ENCODE measurements at regions not wholly inside any gene's neighbourhood (a gene's known extent, or its start where the extent isn't known, plus 50 kb on each side); places are given as distances from the start of the nearest gene placed in this dataset.

- TF ChIP-seq POLR2A (IDR thresholded peaks at IDR 0.05; ENCODE audit: low read length) (no peak), CEBPB (IDR thresholded peaks at IDR 0.05) (no peak), CTCF (IDR thresholded peaks at IDR 0.05) (no peak), PBX3 (IDR thresholded peaks at IDR 0.05) (no peak), SMC3 (IDR thresholded peaks at IDR 0.05) (no peak), ELK1 (IDR thresholded peaks at IDR 0.05; ENCODE audit: low read depth, low read length) (no peak), HOXA7 (CRISPR knock-in tag; IDR thresholded peaks at IDR 0.05) (no peak), PHF8 (IDR thresholded peaks at IDR 0.05; ENCODE audit: borderline replicate concordance, low read depth) (no peak), JUNB (IDR thresholded peaks at IDR 0.05) (no peak), KDM1A (IDR thresholded peaks at IDR 0.05; ENCODE audit: low read depth) (no peak)
Observed at GRCh38 chr2:82120115-82120514, 1815.6 kb upstream of the LRRTM1 start.
